ENCODE measurements at regions not wholly inside any gene's neighbourhood (a gene's known extent, or its start where the extent isn't known, plus 50 kb on each side); places are given as distances from the start of the nearest gene placed in this dataset.

DNA sequence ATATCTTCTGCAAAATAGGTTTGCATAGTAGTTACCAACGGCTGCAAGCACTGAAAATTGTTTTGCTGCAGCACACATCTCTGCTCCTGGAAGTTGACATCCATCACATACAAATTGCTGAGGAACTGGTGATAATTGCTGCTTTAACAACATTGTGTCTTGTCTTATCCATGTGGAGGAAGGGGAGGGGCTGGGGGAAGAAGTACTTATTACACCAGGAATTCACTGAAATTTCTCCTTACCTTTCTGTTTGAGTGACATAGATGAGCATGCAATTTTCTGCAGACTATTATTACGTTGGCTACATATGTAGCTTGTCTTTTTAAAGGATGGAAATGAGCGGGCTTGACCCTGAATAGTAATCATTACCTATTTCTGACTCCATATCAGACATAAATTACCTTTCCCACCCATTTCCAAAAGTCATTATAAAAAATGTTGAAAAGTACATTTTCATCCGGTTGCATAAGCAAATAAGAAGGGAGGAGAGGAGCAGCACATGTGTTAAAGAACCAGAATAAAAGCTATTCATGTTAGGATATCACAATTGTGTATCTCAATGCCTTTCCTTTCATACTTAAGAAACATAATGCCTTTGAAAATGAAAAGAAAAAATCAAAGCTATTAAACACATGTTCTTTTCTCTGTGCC is 1905.6 kb downstream of the PCDH7 start:
- WGBS, 5 donors: 57 to 75% (median 71%) methylated on average over 4 of the region's 4 CpGs
- no peaks in the 10 kb centered on the region for H3K36me3 ChIP-seq
- no peak for DNase-seq
- intact Hi-C loops (cut with DNase I; ENCODE audit: low total_unique reads): no loop called here
- H3K27me3 ChIP-seq: no peaks in the 10 kb centered on the region
- no peak overlapping the region for H3K27ac ChIP-seq
- TF ChIP-seq, protein P1, sequence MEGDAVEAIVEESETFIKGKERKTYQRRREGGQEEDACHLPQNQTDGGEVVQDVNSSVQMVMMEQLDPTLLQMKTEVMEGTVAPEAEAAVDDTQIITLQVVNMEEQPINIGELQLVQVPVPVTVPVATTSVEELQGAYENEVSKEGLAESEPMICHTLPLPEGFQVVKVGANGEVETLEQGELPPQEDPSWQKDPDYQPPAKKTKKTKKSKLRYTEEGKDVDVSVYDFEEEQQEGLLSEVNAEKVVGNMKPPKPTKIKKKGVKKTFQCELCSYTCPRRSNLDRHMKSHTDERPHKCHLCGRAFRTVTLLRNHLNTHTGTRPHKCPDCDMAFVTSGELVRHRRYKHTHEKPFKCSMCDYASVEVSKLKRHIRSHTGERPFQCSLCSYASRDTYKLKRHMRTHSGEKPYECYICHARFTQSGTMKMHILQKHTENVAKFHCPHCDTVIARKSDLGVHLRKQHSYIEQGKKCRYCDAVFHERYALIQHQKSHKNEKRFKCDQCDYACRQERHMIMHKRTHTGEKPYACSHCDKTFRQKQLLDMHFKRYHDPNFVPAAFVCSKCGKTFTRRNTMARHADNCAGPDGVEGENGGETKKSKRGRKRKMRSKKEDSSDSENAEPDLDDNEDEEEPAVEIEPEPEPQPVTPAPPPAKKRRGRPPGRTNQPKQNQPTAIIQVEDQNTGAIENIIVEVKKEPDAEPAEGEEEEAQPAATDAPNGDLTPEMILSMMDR (IDR thresholded peaks at IDR 0.05): no peak
- TF ChIP-seq EP300 (IDR thresholded peaks at IDR 0.05): no peak
- TF ChIP-seq POLR2AphosphoS5 (IDR thresholded peaks at IDR 0.05): no peak
- no peak for TF ChIP-seq POLR2A (IDR thresholded peaks at IDR 0.05)
- peaks cover 0 to 20% (median 3%) of the 10 kb centered on the region in 4 donors for H3K9me3 ChIP-seq
- H3K4me1 ChIP-seq: no peaks in the 10 kb centered on the region
- no peak overlapping the region for H3K4me3 ChIP-seq

DNA sequence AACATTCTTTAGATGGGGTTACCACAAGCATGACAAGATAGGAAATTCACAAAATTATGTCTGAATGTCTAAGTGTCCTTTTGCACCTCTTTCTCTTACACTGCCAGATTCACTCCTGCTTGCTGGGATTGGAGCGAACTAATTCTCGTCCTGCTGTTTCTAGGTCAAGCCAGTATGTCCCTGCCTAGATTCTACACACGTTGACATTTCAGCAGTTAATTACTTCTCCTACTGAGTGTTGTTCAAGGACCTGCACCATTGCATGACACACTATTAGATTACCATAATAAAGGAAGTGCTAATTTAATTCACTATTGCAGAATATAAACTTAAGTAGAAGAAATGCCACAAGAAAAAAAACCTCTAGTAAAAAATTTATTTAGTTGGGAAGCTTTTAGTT is 1911.7 kb downstream of the PCDH7 start:
- Histone ChIP-seq H3K27ac (no peak overlapping the region), H3K4me3 (no peak overlapping the region), H3K9me3 (peaks cover 0 to 14% (median 3%) of the 10 kb centered on the region in 4 donors), H3K4me1 (no peaks in the 10 kb centered on the region), H3K27me3 (no peaks in the 10 kb centered on the region), H3K36me3 (no peaks in the 10 kb centered on the region)
- TF ChIP-seq EP300 (IDR thresholded peaks at IDR 0.05): no peak
- TF ChIP-seq POLR2A (IDR thresholded peaks at IDR 0.05): no peak
- TF ChIP-seq POLR2AphosphoS5 (IDR thresholded peaks at IDR 0.05): no peak
- TF ChIP-seq, protein P1 (IDR thresholded peaks at IDR 0.05): no peak
- no peak for DNase-seq
- WGBS, 5 donors: 68 to 76% (median 70%) methylated on average over 3 of the region's 3 CpGs
- intact Hi-C loops (cut with DNase I; ENCODE audit: low total_unique reads): no loop called here

DNA sequence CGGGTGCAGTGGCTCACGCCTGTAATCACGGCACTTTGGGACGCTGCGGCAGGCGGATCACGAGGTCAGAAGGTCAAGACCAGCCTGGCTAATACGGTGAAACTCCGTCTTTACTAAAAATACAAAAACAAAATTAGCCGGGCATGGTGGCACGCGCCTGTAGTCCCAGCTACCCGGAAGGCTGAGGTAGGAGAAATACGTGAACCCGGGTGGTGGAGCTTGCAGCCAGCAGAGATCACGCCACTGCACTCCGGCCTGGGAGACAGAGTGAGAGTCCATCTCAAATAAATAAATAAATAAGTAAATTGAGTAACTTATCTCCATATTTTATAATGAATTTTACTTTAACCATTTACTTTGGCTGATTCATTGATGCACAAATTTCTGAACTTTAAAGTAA is 1913.3 kb downstream of the PCDH7 start:
- WGBS, 5 donors: 88 to 93% (median 92%) methylated on average over 17 of the region's 17 CpGs
- no peak for TF ChIP-seq EP300 (IDR thresholded peaks at IDR 0.05)
- TF ChIP-seq, protein P1 (IDR thresholded peaks at IDR 0.05): no peak
- no peak for TF ChIP-seq POLR2A (IDR thresholded peaks at IDR 0.05)
- TF ChIP-seq POLR2AphosphoS5 (IDR thresholded peaks at IDR 0.05): no peak
- Histone ChIP-seq H3K4me1 (no peaks in the 10 kb centered on the region), H3K36me3 (no peaks in the 10 kb centered on the region), H3K4me3 (no peak overlapping the region), H3K9me3 (peaks cover 0 to 4% (median 0%) of the 10 kb centered on the region in 4 donors), H3K27me3 (no peaks in the 10 kb centered on the region), H3K27ac (no peak overlapping the region)
- intact Hi-C loops (cut with DNase I; ENCODE audit: low total_unique reads): no loop called here
- DNase-seq: no peak

DNA sequence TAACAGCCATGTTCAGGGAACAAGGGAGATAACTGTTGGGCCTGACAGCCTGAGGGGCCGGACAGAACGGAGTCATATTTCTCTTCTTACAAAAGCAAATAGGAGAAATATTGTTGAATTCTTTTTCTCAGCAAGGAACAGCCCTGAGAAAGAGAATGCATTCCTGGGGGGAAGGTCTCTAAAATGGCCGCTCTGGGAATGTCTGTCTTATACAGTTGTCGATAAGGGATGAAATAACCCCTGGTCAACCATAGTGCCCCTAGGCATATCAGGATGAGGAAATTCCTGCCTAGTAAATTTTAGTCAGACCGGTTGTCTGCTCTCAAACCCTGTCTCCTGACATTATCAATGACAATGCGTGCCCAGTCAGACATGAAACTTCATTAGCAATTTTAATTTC is 1925.5 kb downstream of the PCDH7 start:
- WGBS, 5 donors: 90 to 96% (median 93%) methylated on average over 6 of the region's 6 CpGs
- intact Hi-C loops (cut with DNase I; ENCODE audit: low total_unique reads): no loop called here
- TF ChIP-seq EP300 (IDR thresholded peaks at IDR 0.05) (no peak), POLR2AphosphoS5 (IDR thresholded peaks at IDR 0.05) (no peak), POLR2A (IDR thresholded peaks at IDR 0.05) (no peak)
- TF ChIP-seq, protein P1 (IDR thresholded peaks at IDR 0.05): no peak

More for the DNA sequence above, 1925.5 kb downstream of the PCDH7 start:
- H3K4me1 ChIP-seq: no peaks in the 10 kb centered on the region
- H3K4me3 ChIP-seq: no peak overlapping the region
- H3K36me3 ChIP-seq: no peaks in the 10 kb centered on the region
- no peak for DNase-seq
- no peak overlapping the region for H3K27ac ChIP-seq
- no peaks in the 10 kb centered on the region for H3K27me3 ChIP-seq
- H3K9me3 ChIP-seq: peaks cover 0 to 34% (median 13%) of the 10 kb centered on the region in 4 donors

All from stomach (tissue), 8 donors.